ENCODE measurements at regions not wholly inside any gene's neighbourhood (a gene's known extent, or its start where the extent isn't known, plus 50 kb on each side); places are given as distances from the start of the nearest gene placed in this dataset.
A peak's percentile ranks its signal among the peaks of the same experiment; 100 is the strongest.

- FAIRE-seq (peak; percentile 8), DNase-seq (ENCODE audit: low spot score in 2 of 2) (no peak)
These were observed 1174.7 kb downstream of the PCDH18 start for GRCh38 chr4:136357556-136357955.

GRCh38 chr4:136355970-136356369, 1176.3 kb downstream of the PCDH18 start:
- no peak for FAIRE-seq

GRCh38 chr4:136343340-136343739, 1189.0 kb downstream of the PCDH18 start:
- no peak for DNase-seq (ENCODE audit: low spot score in 2 of 2)
- FAIRE-seq: no peak

More at GRCh38 chr4:136355970-136356369, 1176.3 kb downstream of the PCDH18 start:
- DNase-seq (ENCODE audit: low spot score in 2 of 2): no peak

GRCh38 chr4:136342666-136343065, 1189.6 kb downstream of the PCDH18 start:
- no peak for DNase-seq (ENCODE audit: low spot score in 2 of 2)
- FAIRE-seq: no peak

GRCh38 chr4:136337216-136337615, 1195.1 kb downstream of the PCDH18 start:
- FAIRE-seq (no peak), DNase-seq (ENCODE audit: low spot score in 2 of 2) (no peak)

GRCh38 chr4:136336479-136336878, 1195.8 kb downstream of the PCDH18 start:
- no peak for FAIRE-seq
- no peak for DNase-seq (ENCODE audit: low spot score in 2 of 2)

GRCh38 chr4:136329042-136329662, 1203.1 kb downstream of the PCDH18 start:
- DNase-seq (ENCODE audit: low spot score in 2 of 2): no peak
- no peak for FAIRE-seq

- DNase-seq (ENCODE audit: low spot score in 2 of 2) (no peak), FAIRE-seq (no peak)
These were observed 1204.2 kb downstream of the PCDH18 start for GRCh38 chr4:136328131-136328530.

- DNase-seq (ENCODE audit: low spot score in 2 of 2): no peak
- no peak for FAIRE-seq
These were observed 1211.9 kb downstream of the PCDH18 start for GRCh38 chr4:136320465-136320813.

- FAIRE-seq: no peak
- no peak for DNase-seq (ENCODE audit: low spot score in 2 of 2)
These were observed 1212.4 kb downstream of the PCDH18 start for GRCh38 chr4:136319789-136320464.

GRCh38 chr4:136316961-136317360, 1215.3 kb downstream of the PCDH18 start:
- no peak for DNase-seq (ENCODE audit: low spot score in 2 of 2)
- no peak for FAIRE-seq

GRCh38 chr4:136314686-136315085, 1217.6 kb downstream of the PCDH18 start:
- no peak for FAIRE-seq

GRCh38 chr4:136311774-136312173, 1220.5 kb downstream of the PCDH18 start:
- no peak for FAIRE-seq
- no peak for DNase-seq (ENCODE audit: low spot score in 2 of 2)

More at GRCh38 chr4:136314686-136315085, 1217.6 kb downstream of the PCDH18 start:
- DNase-seq (ENCODE audit: low spot score in 2 of 2): no peak

- FAIRE-seq (no peak), DNase-seq (ENCODE audit: low spot score in 2 of 2) (no peak)
These were observed 1224.5 kb downstream of the PCDH18 start for GRCh38 chr4:136307765-136308164.

- no peak for DNase-seq (ENCODE audit: low spot score in 2 of 2)
- no peak for FAIRE-seq
These were observed 1225.9 kb downstream of the PCDH18 start for GRCh38 chr4:136306361-136306760.

GRCh38 chr4:136302566-136302965, 1229.7 kb downstream of the PCDH18 start:
- FAIRE-seq (no peak), DNase-seq (ENCODE audit: low spot score in 2 of 2) (no peak)

GRCh38 chr4:136301749-136302495, 1230.4 kb downstream of the PCDH18 start:
- no peak for DNase-seq (ENCODE audit: low spot score in 2 of 2)
- FAIRE-seq: no peak

- FAIRE-seq: no peak
These were observed 1248.3 kb downstream of the PCDH18 start for GRCh38 chr4:136283977-136284376.

GRCh38 chr4:136281889-136282288, 1250.4 kb downstream of the PCDH18 start:
- FAIRE-seq: no peak
- no peak for DNase-seq (ENCODE audit: low spot score in 2 of 2)

More at GRCh38 chr4:136283977-136284376, 1248.3 kb downstream of the PCDH18 start:
- no peak for DNase-seq (ENCODE audit: low spot score in 2 of 2)

GRCh38 chr4:136281307-136281706, 1251.0 kb downstream of the PCDH18 start:
- DNase-seq (ENCODE audit: low spot score in 2 of 2): no peak

GRCh38 chr4:136277741-136278140, 1254.6 kb downstream of the PCDH18 start:
- FAIRE-seq (no peak), DNase-seq (ENCODE audit: low spot score in 2 of 2) (no peak)

More at GRCh38 chr4:136281307-136281706, 1251.0 kb downstream of the PCDH18 start:
- FAIRE-seq: no peak
